Naive thymus-derived CD8-positive, alpha-beta T cell (primary cell): ENCODE measurements at regions not wholly inside any gene's neighbourhood (a gene's known extent, or its start where the extent isn't known, plus 50 kb on each side); places are given as distances from the start of the nearest gene placed in this dataset.
"Not testable (repeated sequence)": the region's sequence is repeated elsewhere in the genome, so short reads cannot be mapped to it uniquely, and the experiment has no call there.

Experiments
- ATAC-seq, 2 donors: fragments of 150-1000 bp; cut with Tn5 transposase in 1 of 2; sonication (Bioruptor Pico), chemical (Tn5 transposase) in 1 of 2; 1 replicate in 1 of 2; 2 replicates in 1 of 2; pipeline ENCODE4 v1.10.0; 2021; ENCODE audit warnings: mild to moderate bottlenecking in 2 of 2, moderate library complexity in 2 of 2
- POLR2A ChIA-PET: fragments of 350-600 bp; sonication (Branson Sonifier 250); formaldehyde crosslinking; loops from one replicate; lab custom pipeline; 2021; ENCODE audit warnings: antibody characterized with exemption; lab: Charles Lee
- DNase-seq, 10 donors: peaks; one replicate each; pipeline versions ENCODE4 v3.0.0 to v3.0.0-alpha.2; 2020 to 2022
- H3K27ac Mint-ChIP-seq, 10 donors: one replicate each; pipeline ENCODE4 v1.8.0; 2020 to 2022; ENCODE audit warnings: mild to moderate bottlenecking in 10 of 10, mixed read lengths in 10 of 10, moderate library complexity in 4 of 10, inconsistent platforms in 1 of 10
- H3K27me3 Mint-ChIP-seq, 5 donors: one replicate each; pipeline ENCODE4 v1.8.0; 2021 to 2022; ENCODE audit warnings: mixed read lengths in 5 of 5
- H3K36me3 Mint-ChIP-seq, 3 donors: one replicate each; pipeline ENCODE4 v1.8.0; 2020 to 2022; ENCODE audit warnings: mixed read lengths in 3 of 3, mild to moderate bottlenecking in 2 of 3, inconsistent platforms in 1 of 3
- H3K4me1 Mint-ChIP-seq, 4 donors: one replicate each; pipeline ENCODE4 v1.8.0; 2021 to 2022; ENCODE audit warnings: mixed read lengths in 4 of 4
- H3K4me3 Mint-ChIP-seq, 10 donors: one replicate each; pipeline ENCODE4 v1.8.0; 2020 to 2022; ENCODE audit warnings: mild to moderate bottlenecking in 10 of 10, mixed read lengths in 10 of 10, moderate library complexity in 6 of 10, inconsistent platforms in 1 of 10
- H3K9me3 Mint-ChIP-seq, 9 donors: one replicate each; pipeline ENCODE4 v1.8.0; 2020 to 2022; ENCODE audit warnings: mixed read lengths in 9 of 9, mild to moderate bottlenecking in 3 of 9, inconsistent platforms in 1 of 9, moderate library complexity in 1 of 9

- POLR2A ChIA-PET, result no interaction called here
- Mint-ChIP-seq H3K9me3 (peaks cover 0 to 2% (median 0%) of the 10 kb centered on the region in 9 donors), H3K36me3 (no peaks in the 10 kb centered on the region), H3K27me3 (peaks cover 0 to 22% (median 6%) of the 10 kb centered on the region in 5 donors), H3K27ac (no peak overlapping the region), H3K4me1 (peaks cover 0 to 9% (median under 1%) of the 10 kb centered on the region in 4 donors), H3K4me3 (no peak overlapping the region)
- no peak for ATAC-seq
- no peak for DNase-seq
Observed at GRCh38 chr7:47186316-47186715, 395.6 kb downstream of the TNS3 start.

GRCh38 chr7:47185839-47186238, 396.1 kb downstream of the TNS3 start:
- Mint-ChIP-seq H3K27ac (no peak overlapping the region), H3K27me3 (peaks cover 0 to 22% (median 6%) of the 10 kb centered on the region in 5 donors), H3K4me3 (no peak overlapping the region), H3K36me3 (no peaks in the 10 kb centered on the region), H3K9me3 (peaks cover 0 to 2% (median 0%) of the 10 kb centered on the region in 9 donors), H3K4me1 (peaks cover 0 to 9% (median under 1%) of the 10 kb centered on the region in 4 donors)
- ATAC-seq (no peak), DNase-seq (no peak)
- POLR2A ChIA-PET, result no interaction called here

- Mint-ChIP-seq H3K9me3 (peaks cover 0 to 2% (median 0%) of the 10 kb centered on the region in 9 donors), H3K27ac (no peak overlapping the region), H3K4me3 (no peak overlapping the region), H3K36me3 (no peaks in the 10 kb centered on the region), H3K27me3 (peaks cover 0 to 23% (median 8%) of the 10 kb centered on the region in 5 donors), H3K4me1 (peaks cover 0 to 9% (median under 1%) of the 10 kb centered on the region in 4 donors)
- POLR2A ChIA-PET, result no interaction called here
- no peak for DNase-seq
- no peak for ATAC-seq
Observed at GRCh38 chr7:47185170-47185569, 396.7 kb downstream of the TNS3 start.

- Mint-ChIP-seq H3K27ac (no peak overlapping the region), H3K4me1 (peaks cover 0 to 9% (median under 1%) of the 10 kb centered on the region in 4 donors), H3K27me3 (peaks cover 0 to 23% (median 8%) of the 10 kb centered on the region in 5 donors), H3K9me3 (peaks cover 0 to 2% (median 0%) of the 10 kb centered on the region in 9 donors), H3K36me3 (no peaks in the 10 kb centered on the region), H3K4me3 (no peak overlapping the region)
- ATAC-seq (no peak), DNase-seq (no peak)
- POLR2A ChIA-PET, result no interaction called here
Observed at GRCh38 chr7:47183862-47184590, 397.9 kb downstream of the TNS3 start.

GRCh38 chr7:47181746-47182361, 400.1 kb downstream of the TNS3 start:
- peaks cover 0 to 14% (median 8%) of the 10 kb centered on the region in 5 donors for H3K27me3 Mint-ChIP-seq
- H3K4me1 Mint-ChIP-seq, result peaks cover 0 to 9% (median 0%) of the 10 kb centered on the region in 4 donors
- peaks cover 0 to 4% (median 0%) of the 10 kb centered on the region in 9 donors for H3K9me3 Mint-ChIP-seq
- POLR2A ChIA-PET, result no interaction called here
- H3K4me3 Mint-ChIP-seq, result no peak overlapping the region
- ATAC-seq (no peak), DNase-seq (no peak)
- no peak overlapping the region for H3K27ac Mint-ChIP-seq
- no peaks in the 10 kb centered on the region for H3K36me3 Mint-ChIP-seq

GRCh38 chr7:47180516-47180826, 401.4 kb downstream of the TNS3 start:
- H3K4me3 Mint-ChIP-seq, result no peak overlapping the region
- POLR2A ChIA-PET, result no interaction called here
- peaks cover 0 to 10% (median 7%) of the 10 kb centered on the region in 9 donors for H3K9me3 Mint-ChIP-seq
- peaks cover 0 to 17% (median 11%) of the 10 kb centered on the region in 5 donors for H3K27me3 Mint-ChIP-seq
- DNase-seq (no peak), ATAC-seq (no peak)
- H3K4me1 Mint-ChIP-seq, result no peaks in the 10 kb centered on the region
- no peaks in the 10 kb centered on the region for H3K36me3 Mint-ChIP-seq
- no peak overlapping the region for H3K27ac Mint-ChIP-seq

GRCh38 chr7:47179812-47180515, 401.9 kb downstream of the TNS3 start:
- POLR2A ChIA-PET, result no interaction called here
- Mint-ChIP-seq H3K4me1 (no peaks in the 10 kb centered on the region), H3K4me3 (no peak overlapping the region), H3K27ac (no peak overlapping the region), H3K36me3 (no peaks in the 10 kb centered on the region), H3K9me3 (peaks cover 0 to 10% (median 7%) of the 10 kb centered on the region in 9 donors), H3K27me3 (peaks cover 0 to 17% (median 11%) of the 10 kb centered on the region in 5 donors)
- DNase-seq, result no peak
- ATAC-seq, result no peak

GRCh38 chr7:47172602-47173539, 409.0 kb downstream of the TNS3 start:
- H3K27me3 Mint-ChIP-seq, result peaks cover 1 to 16% (median 3%) of the 10 kb centered on the region in 5 donors
- POLR2A ChIA-PET, H3K4me3 Mint-ChIP-seq, H3K9me3 Mint-ChIP-seq, H3K36me3 Mint-ChIP-seq, ATAC-seq, H3K27ac Mint-ChIP-seq, DNase-seq, H3K4me1 Mint-ChIP-seq: not testable (repeated sequence)

- Mint-ChIP-seq H3K4me3 (no peak overlapping the region), H3K27ac (no peak overlapping the region), H3K4me1 (no peaks in the 10 kb centered on the region), H3K9me3 (peaks cover 0 to 2% (median 0%) of the 10 kb centered on the region in 9 donors), H3K27me3 (peaks cover 0 to 7% (median 1%) of the 10 kb centered on the region in 5 donors), H3K36me3 (no peaks in the 10 kb centered on the region)
- POLR2A ChIA-PET, result no interaction called here
- ATAC-seq (no peak), DNase-seq (no peak)
Observed at GRCh38 chr7:47170516-47170915, 411.4 kb downstream of the TNS3 start.

- ATAC-seq (no peak), DNase-seq (no peak)
- no peak overlapping the region for H3K27ac Mint-ChIP-seq
- peaks cover 0 to 16% (median 0%) of the 10 kb centered on the region in 4 donors for H3K4me1 Mint-ChIP-seq
- no peaks in the 10 kb centered on the region for H3K36me3 Mint-ChIP-seq
- POLR2A ChIA-PET, result no interaction called here
- H3K4me3 Mint-ChIP-seq, result no peak overlapping the region
- peaks cover 0 to 9% (median 0%) of the 10 kb centered on the region in 9 donors for H3K9me3 Mint-ChIP-seq
- peaks cover 2 to 15% (median 4%) of the 10 kb centered on the region in 5 donors for H3K27me3 Mint-ChIP-seq
Observed at GRCh38 chr7:47154791-47155190, 427.1 kb downstream of the TNS3 start.

GRCh38 chr7:47153576-47153975, 428.3 kb downstream of the TNS3 start:
- Mint-ChIP-seq H3K4me1 (peaks cover 0 to 26% (median 0%) of the 10 kb centered on the region in 4 donors), H3K4me3 (no peak overlapping the region), H3K27me3 (peaks cover 2 to 15% (median 4%) of the 10 kb centered on the region in 5 donors), H3K36me3 (no peaks in the 10 kb centered on the region), H3K27ac (no peak overlapping the region), H3K9me3 (peaks cover 0 to 5% (median 0%) of the 10 kb centered on the region in 9 donors)
- POLR2A ChIA-PET, result no interaction called here
- no peak for ATAC-seq
- DNase-seq, result no peak

GRCh38 chr7:47153058-47153457, 428.9 kb downstream of the TNS3 start:
- Mint-ChIP-seq H3K27ac (no peak overlapping the region), H3K9me3 (peaks cover 0 to 5% (median 0%) of the 10 kb centered on the region in 9 donors), H3K27me3 (peaks cover 0 to 15% (median 4%) of the 10 kb centered on the region in 5 donors), H3K36me3 (no peaks in the 10 kb centered on the region), H3K4me3 (no peak overlapping the region), H3K4me1 (peaks cover 0 to 26% (median 0%) of the 10 kb centered on the region in 4 donors)
- POLR2A ChIA-PET, result interaction anchor here (1.1 kb wide), 1 partner anchor 30 kb away, joined by 3 read pairs; no protein-coding TSS in a partner anchor
- ATAC-seq (no peak), DNase-seq (no peak)
